Urothelium cell line (cell line): ENCODE measurements at regions not wholly inside any gene's neighbourhood (a gene's known extent, or its start where the extent isn't known, plus 50 kb on each side); places are given as distances from the start of the nearest gene placed in this dataset.

ENCODE experiments used
- DNase-seq: peaks from one replicate; pipeline ENCODE4 v3.0.0; 2011; ENCODE audit warnings: low spot score, mixed read lengths
- FAIRE-seq: peaks from 2 replicates; lab custom pipeline; 2011; peaks lifted over from hg19 to GRCh38; lab: Jason Lieb, UNC

- DNase-seq (no peak), FAIRE-seq (no peak)
Observed at GRCh38 chr11:134478176-134478575, 66.1 kb upstream of the B3GAT1 start.

GRCh38 chr11:134477486-134477885 lies 65.4 kb upstream of the B3GAT1 start:
- FAIRE-seq (no peak), DNase-seq (no peak)

- DNase-seq (peak; percentile 29), FAIRE-seq (no peak)
Observed at GRCh38 chr11:134476435-134477021, 64.5 kb upstream of the B3GAT1 start.

- no peak for DNase-seq
- FAIRE-seq: no peak
Observed at GRCh38 chr11:134475951-134476350, 63.9 kb upstream of the B3GAT1 start.

- DNase-seq (no peak), FAIRE-seq (no peak)
Observed at GRCh38 chr11:134474942-134475341, 62.9 kb upstream of the B3GAT1 start.

GRCh38 chr11:134474070-134474860 lies 62.2 kb upstream of the B3GAT1 start:
- no peak for FAIRE-seq

GRCh38 chr11:134471716-134472455 lies 59.8 kb upstream of the B3GAT1 start:
- FAIRE-seq: no peak
- no peak for DNase-seq

More at GRCh38 chr11:134474070-134474860, 62.2 kb upstream of the B3GAT1 start:
- no peak for DNase-seq

- DNase-seq (peak; percentile 31), FAIRE-seq (no peak)
Observed at GRCh38 chr11:134471087-134471715, 59.2 kb upstream of the B3GAT1 start.

- no peak for DNase-seq
- FAIRE-seq: no peak
Observed at GRCh38 chr11:134470238-134470637, 58.2 kb upstream of the B3GAT1 start.

GRCh38 chr11:134469627-134470026 lies 57.6 kb upstream of the B3GAT1 start:
- DNase-seq: no peak
- FAIRE-seq: no peak

- DNase-seq (no peak), FAIRE-seq (no peak)
Observed at GRCh38 chr11:134468796-134469195, 56.8 kb upstream of the B3GAT1 start.

GRCh38 chr11:134468081-134468668 lies 56.1 kb upstream of the B3GAT1 start:
- FAIRE-seq (no peak), DNase-seq (no peak)

- DNase-seq (no peak), FAIRE-seq (no peak)
Observed at GRCh38 chr11:134466610-134467567, 54.8 kb upstream of the B3GAT1 start.

- FAIRE-seq (no peak), DNase-seq (no peak)
Observed at GRCh38 chr11:134466156-134466555, 54.1 kb upstream of the B3GAT1 start.

GRCh38 chr11:134464981-134465730 lies 53.1 kb upstream of the B3GAT1 start:
- no peak for FAIRE-seq

GRCh38 chr11:134464196-134464595 lies 52.2 kb upstream of the B3GAT1 start:
- DNase-seq (no peak), FAIRE-seq (no peak)

More at GRCh38 chr11:134464981-134465730, 53.1 kb upstream of the B3GAT1 start:
- DNase-seq: no peak

- DNase-seq: no peak
- no peak for FAIRE-seq
Observed at GRCh38 chr11:134463716-134464115, 51.7 kb upstream of the B3GAT1 start.
